ENCODE measurements at regions not wholly inside any gene's neighbourhood (a gene's known extent, or its start where the extent isn't known, plus 50 kb on each side); places are given as distances from the start of the nearest gene placed in this dataset.
A peak's percentile ranks its signal among the peaks of the same experiment; 100 is the strongest.

GRCh38 chr18:8912348-8913326 is 189.9 kb upstream of the NDUFV2 start (continued):
- no peak for TF ChIP-seq ZBTB40 (IDR thresholded peaks at IDR 0.05)
- no peak for TF ChIP-seq ZBTB40 (CRISPR knock-in tag; IDR thresholded peaks at IDR 0.05)
- peak; percentile 25 to 51 for TF ChIP-seq RAD21 (CRISPR knock-in tag; conservative IDR thresholded peaks at IDR 0.05 in 1 of 2, IDR thresholded peaks at IDR 0.05 in 1 of 2)
- no peak for TF ChIP-seq HMGN3 (IDR thresholded peaks at IDR 0.05; ENCODE audit: borderline replicate concordance, extremely low read depth, insufficient read length, low read depth, low read length)
- TF ChIP-seq ZNF431 (CRISPR knock-in tag; IDR thresholded peaks at IDR 0.05), result no peak
- peak; percentile 44; the same call in 1 of the 2 replicates for TF ChIP-seq JUN (IDR thresholded peaks at IDR 0.05; ENCODE audit: borderline replicate concordance, low read depth, low read length)
- no peak for TF ChIP-seq JUN (CRISPR knock-in tag; IDR thresholded peaks at IDR 0.05; ENCODE audit: borderline replicate concordance)
- TF ChIP-seq E2F4 (CRISPR knock-in tag; IDR thresholded peaks at IDR 0.05; ENCODE audit: low read depth), result 0 out of 2 replicates have a peak, but pooled peaks have one; percentile 18
- peak; percentile 51; the same call in 1 of the 2 replicates for TF ChIP-seq MYC (IDR thresholded peaks at IDR 0.05; ENCODE audit: low read depth, low read length)
- TF ChIP-seq MYC (CRISPR knock-in tag; IDR thresholded peaks at IDR 0.05; ENCODE audit: borderline replicate concordance, low read depth), result 0 out of 2 replicates have a peak, but pooled peaks have one; percentile 52
- TF ChIP-seq TCF7 (IDR thresholded peaks at IDR 0.05; ENCODE audit: borderline replicate concordance), result no peak
- TF ChIP-seq ZNF76 (CRISPR knock-in tag; IDR thresholded peaks at IDR 0.05; ENCODE audit: borderline replicate concordance), result no peak
- no peak for TF ChIP-seq TFAM (CRISPR knock-in tag; conservative IDR thresholded peaks at IDR 0.05)
- TF ChIP-seq RFX1 (IDR thresholded peaks at IDR 0.05), result peak; percentile 76
- TF ChIP-seq KLF1 (tag; IDR thresholded peaks at IDR 0.05), result no peak
- 0 out of 2 replicates have a peak, but pooled peaks have one; percentile 47 for TF ChIP-seq HDGF (IDR thresholded peaks at IDR 0.05)
- TF ChIP-seq ZBTB17 (CRISPR knock-in tag; IDR thresholded peaks at IDR 0.05), result peak; percentile 61; the same call in 1 of the 2 replicates
- TF ChIP-seq DPF2 (IDR thresholded peaks at IDR 0.05), result peak; percentile 62

Data from K562 (cell line).